Neuron (in vitro differentiated cells): ENCODE measurements at regions not wholly inside any gene's neighbourhood (a gene's known extent, or its start where the extent isn't known, plus 50 kb on each side); places are given as distances from the start of the nearest gene placed in this dataset.

ENCODE experiments used
- H2AFZ ChIP-seq: one replicate; pipeline ENCODE4 v1.6.1; 2013; ENCODE audit warnings: low read depth, mild to moderate bottlenecking, inconsistent platforms, low read length, moderate library complexity
- H3K27me3 ChIP-seq: one replicate; pipeline ENCODE4 v1.6.1; 2013; ENCODE audit warnings: low read length; ENCODE audit not compliant: insufficient read depth
- H3K36me3 ChIP-seq: one replicate; pipeline ENCODE4 v1.6.1; 2013; ENCODE audit warnings: low read length; ENCODE audit not compliant: insufficient read depth
- H3K4me1 ChIP-seq: one replicate; pipeline ENCODE4 v1.6.1; 2013; ENCODE audit warnings: low read length; ENCODE audit not compliant: insufficient read depth
- H3K4me3 ChIP-seq: 2 replicates; pipeline ENCODE4 v1.5.1; 2013; ENCODE audit warnings: mild to moderate bottlenecking, low read length, moderate library complexity
- H3K9me3 ChIP-seq: one replicate; pipeline ENCODE4 v1.6.1; 2013; ENCODE audit warnings: low read length

- Histone ChIP-seq H3K4me3 (no peak overlapping the region), H3K36me3 (no peaks in the 10 kb centered on the region), H3K9me3 (peaks cover 5% of the 10 kb centered on the region), H2AFZ (no peak overlapping the region), H3K4me1 (no peaks in the 10 kb centered on the region), H3K27me3 (no peaks in the 10 kb centered on the region)
These were observed 794.3 kb upstream of the ZEB2 start for GRCh38 chr2:145314119-145314633.

DNA sequence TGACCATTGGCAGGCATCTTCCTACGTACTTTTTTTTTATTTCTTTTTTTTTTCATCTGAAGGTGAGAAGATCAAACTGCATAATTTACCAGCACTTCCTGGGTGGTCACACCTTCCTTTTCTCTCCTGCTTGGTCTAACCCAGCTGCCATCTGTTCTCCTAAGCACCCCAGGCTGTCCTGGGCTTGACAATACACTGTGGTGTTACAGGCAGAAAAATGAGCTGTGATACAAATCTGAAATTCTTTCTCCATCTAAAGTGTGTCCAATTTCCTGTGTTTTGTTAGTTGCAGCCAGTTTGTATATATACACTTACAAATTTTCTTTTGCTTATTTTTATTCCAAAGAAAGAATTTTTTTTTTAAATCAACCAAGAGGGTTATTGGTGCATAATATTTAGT, 786.0 kb upstream of the ZEB2 start:
- Histone ChIP-seq H3K9me3 (no peaks in the 10 kb centered on the region), H3K4me3 (no peak overlapping the region), H3K27me3 (no peaks in the 10 kb centered on the region), H3K4me1 (peaks cover 3% of the 10 kb centered on the region), H2AFZ (no peak overlapping the region), H3K36me3 (no peaks in the 10 kb centered on the region)

DNA sequence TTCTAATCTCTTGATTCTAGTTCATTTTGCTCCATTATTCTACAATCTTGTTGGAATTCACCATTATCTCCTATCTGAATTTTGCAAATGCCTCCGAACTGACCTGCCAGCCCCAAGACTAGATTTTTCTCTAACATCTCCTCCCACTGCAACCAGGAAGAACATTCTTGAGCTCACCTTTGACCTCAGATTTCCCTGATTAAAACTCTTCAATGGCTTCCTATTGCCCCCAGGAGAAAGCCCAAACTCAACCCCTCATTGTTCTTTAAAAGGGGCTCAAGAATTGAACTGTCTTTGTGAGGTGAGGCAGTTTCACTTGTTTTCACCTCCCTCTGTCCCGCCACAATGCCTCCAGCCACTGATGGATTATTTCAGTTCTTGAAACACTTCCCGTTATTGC, 784.6 kb upstream of the ZEB2 start:
- Histone ChIP-seq H3K4me1 (peaks cover 3% of the 10 kb centered on the region), H3K9me3 (no peaks in the 10 kb centered on the region), H3K4me3 (no peak overlapping the region), H2AFZ (no peak overlapping the region), H3K27me3 (no peaks in the 10 kb centered on the region), H3K36me3 (no peaks in the 10 kb centered on the region)

DNA sequence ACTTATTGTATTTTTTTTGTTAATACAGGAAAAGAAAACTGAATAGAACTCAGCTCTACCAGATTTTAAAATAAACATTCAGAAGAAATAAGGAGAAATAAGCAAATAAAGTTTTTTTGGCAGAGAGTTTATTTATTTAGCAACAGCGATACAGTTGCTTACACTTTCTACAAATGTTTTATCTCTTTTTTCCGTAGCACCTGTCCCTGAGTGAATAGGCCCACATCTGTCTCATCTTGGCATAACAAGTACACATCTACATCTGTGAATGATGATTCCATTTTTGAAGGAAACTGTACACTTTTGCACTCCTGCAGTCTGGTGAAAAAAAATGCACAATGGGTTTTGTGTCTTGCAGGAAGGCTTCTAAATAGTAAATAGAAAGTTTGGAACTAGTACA, 783.6 kb upstream of the ZEB2 start:
- H2AFZ ChIP-seq = no peak overlapping the region
- H3K4me1 ChIP-seq = peaks cover 3% of the 10 kb centered on the region
- H3K4me3 ChIP-seq = no peak overlapping the region
- no peaks in the 10 kb centered on the region for H3K9me3 ChIP-seq
- no peaks in the 10 kb centered on the region for H3K36me3 ChIP-seq
- no peaks in the 10 kb centered on the region for H3K27me3 ChIP-seq

GRCh38 chr2:145302886-145303285, 783.0 kb upstream of the ZEB2 start:
- Histone ChIP-seq H2AFZ (no peak overlapping the region), H3K27me3 (no peaks in the 10 kb centered on the region), H3K4me1 (peaks cover 3% of the 10 kb centered on the region), H3K4me3 (no peak overlapping the region), H3K9me3 (no peaks in the 10 kb centered on the region), H3K36me3 (no peaks in the 10 kb centered on the region)

DNA sequence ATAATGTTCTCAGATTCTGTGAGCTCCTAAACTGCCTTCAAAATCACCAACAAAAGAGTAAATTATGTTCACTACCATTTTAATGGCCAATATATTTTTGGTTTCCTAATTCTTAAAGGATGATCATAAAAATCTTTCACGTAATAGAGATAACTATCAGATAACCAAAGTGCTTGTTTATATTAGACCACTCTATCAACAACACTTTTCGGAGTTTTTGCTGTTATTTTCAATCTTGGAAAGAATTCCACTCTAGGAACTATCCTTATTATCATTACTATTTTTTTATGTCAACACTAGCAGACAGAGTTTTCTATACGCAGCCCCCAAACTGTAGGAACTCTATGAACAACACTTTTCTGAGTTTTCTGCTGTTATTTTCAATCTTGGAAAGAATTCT, 782.5 kb upstream of the ZEB2 start:
- H2AFZ ChIP-seq = no peak overlapping the region
- no peaks in the 10 kb centered on the region for H3K36me3 ChIP-seq
- H3K27me3 ChIP-seq = no peaks in the 10 kb centered on the region
- no peak overlapping the region for H3K4me3 ChIP-seq
- H3K9me3 ChIP-seq = no peaks in the 10 kb centered on the region
- H3K4me1 ChIP-seq = peaks cover 3% of the 10 kb centered on the region

DNA sequence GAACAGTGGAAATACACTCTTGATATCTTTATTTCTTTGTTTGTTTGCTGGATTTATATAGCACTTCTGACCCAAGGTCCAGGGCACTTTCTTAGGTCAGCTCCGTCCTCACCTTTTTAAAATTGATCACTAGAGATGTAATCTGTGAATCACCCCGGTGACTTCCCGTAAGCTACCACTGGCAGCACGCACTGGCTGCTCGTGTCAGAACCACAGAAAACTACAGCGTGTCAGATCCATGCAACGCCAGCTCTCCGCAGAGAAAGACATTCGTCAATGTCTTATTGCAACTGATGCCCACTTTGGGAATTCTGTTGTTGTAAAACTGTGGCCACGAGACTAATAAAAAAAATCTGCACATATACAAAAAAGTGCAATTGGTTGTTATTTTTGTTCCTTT, 779.4 kb upstream of the ZEB2 start:
- Histone ChIP-seq H3K4me1 (peaks cover 1% of the 10 kb centered on the region), H3K27me3 (no peaks in the 10 kb centered on the region), H2AFZ (no peak overlapping the region), H3K4me3 (no peak overlapping the region), H3K9me3 (no peaks in the 10 kb centered on the region), H3K36me3 (no peaks in the 10 kb centered on the region)

DNA sequence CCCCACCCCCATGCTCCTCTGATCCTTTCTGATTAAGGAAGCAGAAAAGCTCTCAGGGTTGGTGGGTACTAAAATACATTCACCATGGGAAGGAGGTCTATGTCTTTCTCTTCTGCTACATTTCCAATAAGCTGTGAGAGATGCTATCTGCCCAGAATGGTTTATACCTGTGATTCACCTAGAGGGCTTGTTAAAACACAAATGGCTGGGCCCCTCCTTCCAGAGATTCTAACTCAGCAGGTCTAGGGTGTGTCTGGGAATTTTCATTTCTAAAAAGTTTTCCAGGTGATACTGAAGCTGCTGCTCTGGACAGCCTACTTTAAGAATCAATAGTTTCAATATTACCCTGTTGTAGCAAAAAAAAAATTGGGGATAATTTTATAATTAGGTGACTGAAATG, 772.2 kb upstream of the ZEB2 start:
- Histone ChIP-seq H3K27me3 (no peaks in the 10 kb centered on the region), H3K4me3 (no peak overlapping the region), H3K9me3 (no peaks in the 10 kb centered on the region), H2AFZ (no peak overlapping the region), H3K4me1 (no peaks in the 10 kb centered on the region), H3K36me3 (no peaks in the 10 kb centered on the region)

DNA sequence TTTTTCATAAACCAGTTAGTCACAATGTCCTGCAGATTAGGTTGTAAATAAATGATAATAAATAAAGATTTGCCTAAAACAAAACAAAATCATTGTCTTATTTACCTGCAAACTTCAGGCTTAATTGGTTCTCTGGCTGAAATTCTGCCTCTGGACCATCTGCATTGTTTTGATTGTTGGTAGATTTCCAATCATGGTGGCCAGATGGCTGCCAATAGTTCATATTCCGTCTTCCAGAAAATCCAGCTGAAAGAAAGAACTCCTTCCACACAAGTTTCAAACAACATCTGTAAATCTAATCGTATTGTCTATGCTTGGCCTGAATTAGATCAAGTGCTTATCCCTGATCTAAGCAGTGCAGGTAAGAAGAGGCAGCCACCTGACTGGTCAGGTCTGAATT, 771.1 kb upstream of the ZEB2 start:
- no peak overlapping the region for H3K4me3 ChIP-seq
- H3K27me3 ChIP-seq = no peaks in the 10 kb centered on the region
- no peaks in the 10 kb centered on the region for H3K9me3 ChIP-seq
- H2AFZ ChIP-seq = no peak overlapping the region
- H3K36me3 ChIP-seq = no peaks in the 10 kb centered on the region
- H3K4me1 ChIP-seq = peaks cover 6% of the 10 kb centered on the region

DNA sequence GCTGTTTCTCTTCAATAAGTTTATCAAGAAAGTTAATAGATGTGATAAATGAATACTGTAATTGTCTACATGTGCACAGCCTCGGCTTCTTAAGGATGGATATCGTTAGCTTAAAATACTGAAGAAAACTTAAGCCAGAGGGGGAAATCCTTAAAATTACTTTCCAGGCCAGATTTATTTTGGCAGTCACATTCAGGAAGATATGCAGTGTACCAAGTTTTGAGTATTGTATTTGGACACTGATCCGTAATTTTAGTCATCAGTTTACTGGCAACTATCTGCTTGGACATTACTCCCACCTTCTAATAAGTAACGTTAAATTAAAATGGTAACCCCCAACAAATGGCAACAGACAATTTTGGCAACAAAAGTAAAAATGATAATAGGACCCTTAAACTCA, 770.0 kb upstream of the ZEB2 start:
- Histone ChIP-seq H3K4me3 (no peak overlapping the region), H3K36me3 (no peaks in the 10 kb centered on the region), H3K9me3 (no peaks in the 10 kb centered on the region), H2AFZ (no peak overlapping the region), H3K27me3 (no peaks in the 10 kb centered on the region), H3K4me1 (peaks cover 6% of the 10 kb centered on the region)

- no peaks in the 10 kb centered on the region for H3K9me3 ChIP-seq
- H3K4me1 ChIP-seq = peaks cover 6% of the 10 kb centered on the region
- no peaks in the 10 kb centered on the region for H3K27me3 ChIP-seq
- no peaks in the 10 kb centered on the region for H3K36me3 ChIP-seq
- H3K4me3 ChIP-seq = no peak overlapping the region
- H2AFZ ChIP-seq = no peak overlapping the region
These were observed 769.0 kb upstream of the ZEB2 start for GRCh38 chr2:145288650-145289496.

GRCh38 chr2:145287736-145288135, 767.8 kb upstream of the ZEB2 start:
- no peak overlapping the region for H3K4me3 ChIP-seq
- H3K36me3 ChIP-seq = no peaks in the 10 kb centered on the region
- no peak overlapping the region for H2AFZ ChIP-seq

GRCh38 chr2:145286716-145287275, 766.9 kb upstream of the ZEB2 start:
- Histone ChIP-seq H3K27me3 (no peaks in the 10 kb centered on the region), H3K4me1 (peaks cover 8% of the 10 kb centered on the region), H2AFZ (no peak overlapping the region), H3K9me3 (no peaks in the 10 kb centered on the region), H3K36me3 (no peaks in the 10 kb centered on the region), H3K4me3 (no peak overlapping the region)

More at GRCh38 chr2:145287736-145288135, 767.8 kb upstream of the ZEB2 start:
- H3K27me3 ChIP-seq = no peaks in the 10 kb centered on the region
- H3K4me1 ChIP-seq = peaks cover 8% of the 10 kb centered on the region
- no peaks in the 10 kb centered on the region for H3K9me3 ChIP-seq
